Activated naive CD4-positive, alpha-beta T cell treated with anti-CD3 and anti-CD28 coated beads for 36 hours (primary cell): ENCODE measurements at regions not wholly inside any gene's neighbourhood (a gene's known extent, or its start where the extent isn't known, plus 50 kb on each side); places are given as distances from the start of the nearest gene placed in this dataset.
"Not testable (repeated sequence)": the region's sequence is repeated elsewhere in the genome, so short reads cannot be mapped to it uniquely, and the experiment has no call there.

Experiments
- CTCF ChIA-PET: fragments of 350-600 bp; sonication (Branson Sonifier 250); formaldehyde crosslinking; loops from one replicate; lab custom pipeline; 2021; ENCODE audit warnings: antibody characterized with exemption; lab: Charles Lee
- DNase-seq: peaks from one replicate; pipeline ENCODE4 v3.0.0-alpha.2; 2020
- H3K27ac Mint-ChIP-seq: one replicate; pipeline ENCODE4 v1.8.0; 2021; ENCODE audit warnings: mild to moderate bottlenecking, mixed read lengths
- H3K27me3 Mint-ChIP-seq: one replicate; pipeline ENCODE4 v1.8.0; 2021; ENCODE audit warnings: low read depth, mixed read lengths
- H3K36me3 Mint-ChIP-seq: one replicate; pipeline ENCODE4 v1.8.0; 2021; ENCODE audit warnings: low read depth, mixed read lengths
- H3K4me1 Mint-ChIP-seq: one replicate; pipeline ENCODE4 v1.8.0; 2021; ENCODE audit warnings: low read depth, mixed read lengths
- H3K4me3 Mint-ChIP-seq: one replicate; pipeline ENCODE4 v1.8.0; 2021; ENCODE audit warnings: mild to moderate bottlenecking, moderate library complexity, mixed read lengths
- H3K9me3 Mint-ChIP-seq: one replicate; pipeline ENCODE4 v1.8.0; 2021; ENCODE audit warnings: mixed read lengths
- intact Hi-C: fragments of 100-400 bp; cut with micrococcal nuclease; formaldehyde crosslinking; loops from one replicate; pipeline ENCODE4 v1.15.1; 2023

- no peak overlapping the region for H3K4me3 Mint-ChIP-seq
- CTCF ChIA-PET = no interaction called here
- no peak overlapping the region for H3K27ac Mint-ChIP-seq
- no peak for DNase-seq
- H3K9me3 Mint-ChIP-seq = no peaks in the 10 kb centered on the region
- intact Hi-C loops = no loop called here
- peaks cover 1% of the 10 kb centered on the region for H3K27me3 Mint-ChIP-seq
- H3K36me3 Mint-ChIP-seq = no peaks in the 10 kb centered on the region
- H3K4me1 Mint-ChIP-seq = no peaks in the 10 kb centered on the region
Measured at GRCh38 chr2:156752042-156752441, 315.9 kb downstream of the GPD2 start.

- Mint-ChIP-seq H3K4me3 (no peak overlapping the region), H3K4me1 (no peaks in the 10 kb centered on the region), H3K36me3 (no peaks in the 10 kb centered on the region), H3K27ac (no peak overlapping the region), H3K9me3 (no peaks in the 10 kb centered on the region), H3K27me3 (no peaks in the 10 kb centered on the region)
- intact Hi-C loops = no loop called here
- CTCF ChIA-PET = no interaction called here
- no peak for DNase-seq
Measured at GRCh38 chr2:156753766-156754165, 317.6 kb downstream of the GPD2 start.

GRCh38 chr2:156756516-156756915 is 320.3 kb downstream of the GPD2 start:
- Mint-ChIP-seq H3K27me3 (no peaks in the 10 kb centered on the region), H3K9me3 (no peaks in the 10 kb centered on the region), H3K36me3 (no peaks in the 10 kb centered on the region), H3K4me1 (no peaks in the 10 kb centered on the region), H3K4me3 (no peak overlapping the region), H3K27ac (no peak overlapping the region)
- DNase-seq = no peak
- intact Hi-C loops = no loop called here
- CTCF ChIA-PET = no interaction called here

GRCh38 chr2:156763174-156763573 is 327.0 kb downstream of the GPD2 start:
- Mint-ChIP-seq H3K27me3 (no peaks in the 10 kb centered on the region), H3K4me1 (no peaks in the 10 kb centered on the region), H3K9me3 (no peaks in the 10 kb centered on the region), H3K36me3 (no peaks in the 10 kb centered on the region), H3K27ac (no peak overlapping the region), H3K4me3 (no peak overlapping the region)
- CTCF ChIA-PET = no interaction called here
- intact Hi-C loops = no loop called here
- DNase-seq = no peak

- CTCF ChIA-PET = no interaction called here
- Mint-ChIP-seq H3K4me3 (no peak overlapping the region), H3K27me3 (no peaks in the 10 kb centered on the region), H3K27ac (no peak overlapping the region), H3K4me1 (no peaks in the 10 kb centered on the region), H3K9me3 (peaks cover 6% of the 10 kb centered on the region), H3K36me3 (no peaks in the 10 kb centered on the region)
- DNase-seq = no peak
- intact Hi-C loops = no loop called here
Measured at GRCh38 chr2:156765043-156765442, 328.9 kb downstream of the GPD2 start.

- no peaks in the 10 kb centered on the region for H3K27me3 Mint-ChIP-seq
- H3K36me3 Mint-ChIP-seq = no peaks in the 10 kb centered on the region
- H3K4me3 Mint-ChIP-seq = no peak overlapping the region
- H3K27ac Mint-ChIP-seq = no peak overlapping the region
- H3K4me1 Mint-ChIP-seq = no peaks in the 10 kb centered on the region
- CTCF ChIA-PET = no interaction called here
- intact Hi-C loops = no loop called here
- peaks cover 6% of the 10 kb centered on the region for H3K9me3 Mint-ChIP-seq
- DNase-seq = no peak
Measured at GRCh38 chr2:156765450-156765849, 329.3 kb downstream of the GPD2 start.

GRCh38 chr2:156769802-156770201 is 333.6 kb downstream of the GPD2 start:
- Mint-ChIP-seq H3K27me3 (no peaks in the 10 kb centered on the region), H3K9me3 (peaks cover 6% of the 10 kb centered on the region), H3K36me3 (no peaks in the 10 kb centered on the region), H3K4me1 (no peaks in the 10 kb centered on the region), H3K4me3 (no peak overlapping the region), H3K27ac (no peak overlapping the region)
- DNase-seq = no peak
- intact Hi-C loops = no loop called here
- CTCF ChIA-PET = no interaction called here

GRCh38 chr2:156778916-156779315 is 342.7 kb downstream of the GPD2 start:
- Mint-ChIP-seq H3K4me1 (no peaks in the 10 kb centered on the region), H3K36me3 (no peaks in the 10 kb centered on the region), H3K4me3 (no peak overlapping the region), H3K27me3 (no peaks in the 10 kb centered on the region), H3K9me3 (peaks cover 1% of the 10 kb centered on the region), H3K27ac (no peak overlapping the region)
- no peak for DNase-seq
- intact Hi-C loops = no loop called here
- CTCF ChIA-PET = no interaction called here

GRCh38 chr2:156779416-156780120 is 343.4 kb downstream of the GPD2 start:
- Mint-ChIP-seq H3K36me3 (no peaks in the 10 kb centered on the region), H3K9me3 (peaks cover 1% of the 10 kb centered on the region), H3K4me3 (no peak overlapping the region), H3K27ac (no peak overlapping the region), H3K4me1 (no peaks in the 10 kb centered on the region), H3K27me3 (no peaks in the 10 kb centered on the region)
- intact Hi-C loops = no loop called here
- DNase-seq = no peak
- CTCF ChIA-PET = no interaction called here

- H3K27me3 Mint-ChIP-seq, H3K9me3 Mint-ChIP-seq, intact Hi-C loops, DNase-seq, CTCF ChIA-PET, H3K36me3 Mint-ChIP-seq, H3K4me1 Mint-ChIP-seq, H3K27ac Mint-ChIP-seq, H3K4me3 Mint-ChIP-seq: not testable (repeated sequence)
Measured at GRCh38 chr2:156781677-156782076, 345.5 kb downstream of the GPD2 start.

GRCh38 chr2:156784020-156784701 is 348.0 kb downstream of the GPD2 start:
- Mint-ChIP-seq H3K36me3 (no peaks in the 10 kb centered on the region), H3K27me3 (no peaks in the 10 kb centered on the region), H3K9me3 (no peaks in the 10 kb centered on the region), H3K4me3 (no peak overlapping the region), H3K27ac (no peak overlapping the region), H3K4me1 (no peaks in the 10 kb centered on the region)
- DNase-seq = no peak
- intact Hi-C loops = no loop called here
- CTCF ChIA-PET = no interaction called here

GRCh38 chr2:156787517-156787916 is 351.3 kb downstream of the GPD2 start:
- H3K27ac Mint-ChIP-seq = no peak overlapping the region
- H3K36me3 Mint-ChIP-seq = no peaks in the 10 kb centered on the region
- H3K9me3 Mint-ChIP-seq = no peaks in the 10 kb centered on the region
- no peak for DNase-seq
- H3K27me3 Mint-ChIP-seq = no peaks in the 10 kb centered on the region
- no peak overlapping the region for H3K4me3 Mint-ChIP-seq
- intact Hi-C loops = no loop called here
- H3K4me1 Mint-ChIP-seq = no peaks in the 10 kb centered on the region
- CTCF ChIA-PET = no interaction called here

- CTCF ChIA-PET = no interaction called here
- H3K9me3 Mint-ChIP-seq = no peaks in the 10 kb centered on the region
- no peak overlapping the region for H3K27ac Mint-ChIP-seq
- H3K36me3 Mint-ChIP-seq = no peaks in the 10 kb centered on the region
- H3K4me3 Mint-ChIP-seq = no peak overlapping the region
- intact Hi-C loops = no loop called here
- no peaks in the 10 kb centered on the region for H3K4me1 Mint-ChIP-seq
- H3K27me3 Mint-ChIP-seq = no peaks in the 10 kb centered on the region
- no peak for DNase-seq
Measured at GRCh38 chr2:156790343-156791037, 354.3 kb downstream of the GPD2 start.
